SJCRH30 (cell line): ENCODE measurements at regions not wholly inside any gene's neighbourhood (a gene's known extent, or its start where the extent isn't known, plus 50 kb on each side); places are given as distances from the start of the nearest gene placed in this dataset.

Source experiments
- DNase-seq, 2 experiments: peaks; one replicate each; pipeline ENCODE4 v3.0.0-alpha.2; 2015 to 2020
- H3K27ac ChIP-seq: fragments of 250-450 bp; sonication (Bioruptor Pico); 2 replicates; pipeline ENCODE4 v1.5.1; 2020; ENCODE audit warnings: mild to moderate bottlenecking, moderate library complexity
- H3K27me3 ChIP-seq: fragments of 250-450 bp; sonication (Bioruptor Pico); 2 replicates; pipeline ENCODE4 v1.5.1; 2020; ENCODE audit warnings: mild to moderate bottlenecking, moderate library complexity
- H3K36me3 ChIP-seq: fragments of 250-450 bp; sonication (Bioruptor Pico); 2 replicates; pipeline ENCODE4 v1.5.1; 2020; ENCODE audit warnings: mild to moderate bottlenecking, moderate library complexity
- H3K4me1 ChIP-seq: fragments of 250-450 bp; sonication (Bioruptor Pico); 2 replicates; pipeline ENCODE4 v1.5.1; 2020; ENCODE audit warnings: mild to moderate bottlenecking, moderate library complexity
- H3K4me3 ChIP-seq: fragments of 250-450 bp; sonication (Bioruptor Pico); 2 replicates; pipeline ENCODE4 v1.5.1; 2020; ENCODE audit warnings: mild to moderate bottlenecking, moderate library complexity
- H3K9me3 ChIP-seq: fragments of 250-450 bp; sonication (Bioruptor Pico); replicated peaks from 2 replicates; pipeline ENCODE4 v1.5.1; 2020; ENCODE audit warnings: mild to moderate bottlenecking, moderate library complexity

DNA sequence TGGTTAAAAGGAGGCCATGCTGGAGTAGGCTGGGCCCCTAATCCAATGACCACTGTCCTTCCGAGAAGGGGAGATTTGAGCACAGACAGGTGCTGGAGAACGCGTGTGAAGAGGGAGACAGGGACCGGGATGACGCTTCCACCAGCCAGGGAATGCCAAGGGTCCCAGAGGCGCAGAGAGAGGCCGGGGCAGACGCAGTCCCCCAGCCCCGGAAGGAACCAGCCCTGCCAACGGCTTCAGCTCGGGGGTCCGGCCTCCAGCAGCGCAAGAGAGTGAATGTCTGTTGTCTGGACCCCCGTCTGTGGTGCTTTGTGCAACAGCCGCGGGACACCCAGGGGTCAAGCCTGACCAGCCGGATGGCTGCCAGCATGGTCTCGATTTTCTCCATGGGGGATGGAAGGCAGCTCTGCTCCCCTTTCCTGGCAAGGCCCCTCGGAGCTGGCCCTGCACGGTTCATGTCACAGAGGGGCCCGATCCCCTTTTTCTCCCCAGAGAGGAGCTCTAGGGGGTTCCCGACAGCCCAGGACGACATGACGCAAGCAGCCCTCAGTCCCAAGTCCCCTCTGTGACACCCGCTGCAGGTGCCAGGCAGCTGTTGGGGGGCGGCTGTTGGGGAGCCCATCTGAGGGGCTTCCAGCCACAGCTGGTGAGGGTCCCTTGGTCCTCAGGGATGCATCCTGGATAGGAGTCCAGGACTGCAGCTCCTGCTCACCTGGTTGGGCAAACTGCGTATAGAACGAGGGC, 73.5 kb downstream of the SIK1 start:
- no peak for DNase-seq
- Histone ChIP-seq H3K27me3 (no peaks in the 10 kb centered on the region), H3K36me3 (no peaks in the 10 kb centered on the region), H3K4me3 (no peak overlapping the region), H3K27ac (no peak overlapping the region), H3K9me3 (no peaks in the 10 kb centered on the region), H3K4me1 (peaks cover 16% of the 10 kb centered on the region)

- H3K36me3 ChIP-seq: no peaks in the 10 kb centered on the region
- no peaks in the 10 kb centered on the region for H3K9me3 ChIP-seq
- H3K4me3 ChIP-seq: no peak overlapping the region
- H3K4me1 ChIP-seq: peaks cover 22% of the 10 kb centered on the region
- no peak overlapping the region for H3K27ac ChIP-seq
- no peaks in the 10 kb centered on the region for H3K27me3 ChIP-seq
- DNase-seq: peak in 1 of 2 experiments; percentile 49
Measured at GRCh38 chr21:43352568-43353281, 74.2 kb downstream of the SIK1 start.

DNA sequence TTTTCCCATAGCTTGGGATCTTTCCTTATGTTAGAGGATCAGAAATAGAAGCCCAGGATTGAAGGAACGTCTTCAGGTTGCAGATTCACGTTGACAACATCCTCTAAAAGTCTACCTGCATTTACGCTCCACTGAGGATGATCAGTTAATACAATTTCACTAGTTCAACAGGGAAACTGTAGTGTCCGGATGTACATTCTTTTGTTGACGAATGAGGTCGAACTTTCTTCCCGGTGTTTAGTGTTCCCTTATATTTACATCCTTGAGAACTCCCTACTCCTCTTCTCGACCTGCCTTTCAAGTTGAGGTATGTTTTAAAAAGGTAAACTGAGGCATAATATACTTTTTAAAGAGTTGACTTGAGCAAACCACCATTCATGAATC, 74.8 kb downstream of the SIK1 start:
- no peaks in the 10 kb centered on the region for H3K9me3 ChIP-seq
- H3K27ac ChIP-seq: no peak overlapping the region
- DNase-seq: no peak
- H3K36me3 ChIP-seq: no peaks in the 10 kb centered on the region
- H3K4me3 ChIP-seq: no peak overlapping the region
- H3K27me3 ChIP-seq: no peaks in the 10 kb centered on the region
- peaks cover 22% of the 10 kb centered on the region for H3K4me1 ChIP-seq

DNA sequence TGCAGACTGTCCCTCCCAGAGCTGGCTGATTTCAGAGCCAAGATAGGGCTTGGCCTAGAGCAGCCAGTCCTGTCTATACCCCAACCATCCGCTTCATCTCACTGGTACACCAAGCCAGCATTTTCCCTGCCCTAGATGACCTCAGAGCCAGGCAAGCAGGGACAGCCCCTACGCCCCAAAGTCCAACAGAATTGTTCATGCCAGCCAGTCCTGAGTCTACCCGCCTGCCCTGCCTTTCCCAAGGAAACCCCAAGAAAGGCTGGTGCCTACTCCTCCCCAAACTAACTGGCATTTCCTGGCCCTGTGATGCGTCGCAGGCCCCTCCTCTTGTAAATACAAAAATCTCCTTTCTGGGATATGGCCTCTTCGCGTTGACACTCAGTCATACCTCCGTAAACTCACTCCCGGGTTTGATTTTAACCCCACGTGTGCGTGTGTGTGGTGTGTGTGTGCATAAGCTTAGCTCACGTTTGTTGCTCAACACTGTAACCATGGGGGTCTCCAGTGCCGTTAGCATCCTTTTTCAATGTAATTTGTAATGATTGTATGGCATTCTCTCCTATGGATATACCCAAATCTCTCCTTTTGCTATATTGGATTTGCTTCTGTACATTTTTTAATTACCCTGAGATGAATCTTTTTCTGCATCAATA, 75.3 kb downstream of the SIK1 start:
- Histone ChIP-seq H3K9me3 (no peaks in the 10 kb centered on the region), H3K4me1 (peaks cover 22% of the 10 kb centered on the region)
- no peak for DNase-seq

DNA sequence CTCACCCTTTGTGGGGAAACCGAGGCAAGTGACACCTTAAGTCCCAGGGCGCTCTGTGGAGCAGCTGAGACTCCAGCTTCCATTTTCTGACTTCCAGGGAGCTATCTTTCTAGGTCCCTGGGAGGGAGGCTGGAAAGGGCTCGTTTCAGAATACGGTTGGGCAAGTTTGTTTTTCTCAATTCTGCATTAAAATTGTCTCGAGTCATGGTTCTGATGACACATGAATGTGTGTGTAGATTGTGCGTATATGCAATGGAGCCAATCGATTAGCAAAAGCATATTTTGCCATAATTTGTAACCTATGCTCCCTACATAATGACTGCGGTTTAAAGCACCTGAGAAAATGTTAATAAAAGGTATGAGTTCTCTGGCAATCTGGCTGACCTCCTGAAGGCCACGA, 77.3 kb downstream of the SIK1 start:
- H3K4me3 ChIP-seq: no peak overlapping the region
- no peaks in the 10 kb centered on the region for H3K9me3 ChIP-seq
- H3K36me3 ChIP-seq: no peaks in the 10 kb centered on the region
- DNase-seq: no peak
- peaks cover 22% of the 10 kb centered on the region for H3K4me1 ChIP-seq
- peak overlapping the region; percentile 48 for H3K27ac ChIP-seq
- H3K27me3 ChIP-seq: no peaks in the 10 kb centered on the region

More for the DNA sequence above, 75.3 kb downstream of the SIK1 start:
- H3K27me3 ChIP-seq: no peaks in the 10 kb centered on the region
- H3K36me3 ChIP-seq: no peaks in the 10 kb centered on the region
- H3K27ac ChIP-seq: no peak overlapping the region
- no peak overlapping the region for H3K4me3 ChIP-seq

DNA sequence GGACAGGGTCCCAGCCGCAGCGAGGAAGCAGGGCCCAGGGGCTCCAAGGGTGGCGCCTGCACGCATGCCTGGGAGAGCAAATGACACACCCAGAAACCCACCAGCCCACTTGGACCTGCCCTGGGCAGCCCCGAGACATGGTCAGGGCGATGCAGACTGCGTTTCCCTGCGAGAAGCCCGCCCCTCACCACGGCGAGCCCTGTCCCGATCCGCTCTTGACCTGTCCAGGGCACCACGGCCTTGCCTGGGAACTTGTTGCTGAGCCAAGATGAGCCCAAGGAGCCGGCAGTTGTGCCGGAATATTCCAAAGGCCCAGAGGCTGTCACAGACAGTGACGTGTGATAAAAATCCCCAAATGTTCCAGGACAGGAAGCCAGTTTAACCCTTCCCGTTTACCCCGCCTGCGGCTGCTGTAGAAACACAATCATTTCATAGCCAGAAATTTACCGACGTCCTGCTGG, 78.1 kb downstream of the SIK1 start:
- Histone ChIP-seq H3K4me1 (peaks cover 22% of the 10 kb centered on the region), H3K36me3 (no peaks in the 10 kb centered on the region), H3K27me3 (no peaks in the 10 kb centered on the region), H3K27ac (peak overlapping the region; percentile 48), H3K4me3 (no peak overlapping the region; the same call in 1 of the 2 replicates), H3K9me3 (no peaks in the 10 kb centered on the region)
- DNase-seq: peak; percentile 51 to 67

DNA sequence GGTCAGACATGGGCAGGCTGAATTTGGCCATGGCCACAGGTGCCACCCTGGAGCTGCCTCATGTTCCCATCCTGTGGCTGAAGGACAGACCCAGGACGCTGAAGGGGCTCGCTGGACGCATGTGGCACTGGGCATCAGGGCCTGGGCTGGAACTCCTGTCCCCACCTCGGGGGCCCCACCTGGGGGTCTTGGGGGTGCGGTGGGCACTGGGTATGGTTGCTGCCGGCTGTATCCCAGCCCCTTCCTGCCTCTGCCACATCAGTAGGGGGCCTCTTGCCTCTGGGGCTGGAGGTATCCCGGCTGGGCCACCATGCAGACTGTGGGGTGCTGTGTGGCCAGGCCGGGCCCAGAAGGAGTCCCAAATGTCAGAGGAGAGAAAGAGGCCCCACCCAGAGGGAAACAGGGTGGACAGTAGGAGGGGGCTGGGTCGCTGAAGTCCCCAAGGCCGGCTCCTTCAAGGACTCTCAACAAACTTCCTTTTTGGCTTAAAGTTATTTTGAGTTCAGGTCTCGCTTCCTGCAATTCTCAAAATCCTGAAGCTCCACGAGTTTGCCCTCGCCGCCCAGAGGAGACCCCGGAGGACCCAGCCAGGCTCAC, 78.7 kb downstream of the SIK1 start:
- DNase-seq: no peak
- H3K4me1 ChIP-seq: peaks cover 22% of the 10 kb centered on the region
- H3K9me3 ChIP-seq: no peaks in the 10 kb centered on the region
- peak overlapping the region; percentile 48 for H3K27ac ChIP-seq
- no peak overlapping the region for H3K4me3 ChIP-seq
- H3K36me3 ChIP-seq: no peaks in the 10 kb centered on the region
- no peaks in the 10 kb centered on the region for H3K27me3 ChIP-seq

GRCh38 chr21:43347461-43348169, 79.3 kb downstream of the SIK1 start:
- Histone ChIP-seq H3K27ac (no peak overlapping the region), H3K4me3 (no peak overlapping the region), H3K36me3 (no peaks in the 10 kb centered on the region), H3K9me3 (no peaks in the 10 kb centered on the region), H3K4me1 (peaks cover 24% of the 10 kb centered on the region), H3K27me3 (no peaks in the 10 kb centered on the region)
- no peak for DNase-seq

DNA sequence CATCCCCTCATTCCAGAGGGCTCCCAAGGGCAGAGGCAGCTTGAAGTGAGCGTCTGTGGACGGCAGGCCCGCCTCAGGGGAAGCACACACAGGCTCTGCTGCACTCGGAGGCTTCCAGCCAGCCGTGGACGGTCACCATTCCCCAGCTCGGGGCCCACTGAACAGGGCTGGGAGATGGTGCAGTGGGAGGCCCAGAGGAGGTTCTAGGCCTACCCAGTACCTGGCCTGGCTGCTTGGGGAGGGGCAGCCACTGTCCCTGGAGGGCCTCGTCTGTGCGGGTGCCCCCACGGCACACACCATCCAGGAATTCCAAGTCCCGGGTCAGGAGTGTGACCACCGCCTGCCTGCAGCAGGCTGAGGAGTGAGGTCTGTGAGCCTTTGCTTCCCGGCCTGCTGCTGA, 80.4 kb downstream of the SIK1 start:
- Histone ChIP-seq H3K4me1 (peaks cover 35% of the 10 kb centered on the region), H3K4me3 (no peak overlapping the region), H3K9me3 (no peaks in the 10 kb centered on the region), H3K36me3 (no peaks in the 10 kb centered on the region), H3K27ac (no peak overlapping the region), H3K27me3 (no peaks in the 10 kb centered on the region)
- no peak for DNase-seq

DNA sequence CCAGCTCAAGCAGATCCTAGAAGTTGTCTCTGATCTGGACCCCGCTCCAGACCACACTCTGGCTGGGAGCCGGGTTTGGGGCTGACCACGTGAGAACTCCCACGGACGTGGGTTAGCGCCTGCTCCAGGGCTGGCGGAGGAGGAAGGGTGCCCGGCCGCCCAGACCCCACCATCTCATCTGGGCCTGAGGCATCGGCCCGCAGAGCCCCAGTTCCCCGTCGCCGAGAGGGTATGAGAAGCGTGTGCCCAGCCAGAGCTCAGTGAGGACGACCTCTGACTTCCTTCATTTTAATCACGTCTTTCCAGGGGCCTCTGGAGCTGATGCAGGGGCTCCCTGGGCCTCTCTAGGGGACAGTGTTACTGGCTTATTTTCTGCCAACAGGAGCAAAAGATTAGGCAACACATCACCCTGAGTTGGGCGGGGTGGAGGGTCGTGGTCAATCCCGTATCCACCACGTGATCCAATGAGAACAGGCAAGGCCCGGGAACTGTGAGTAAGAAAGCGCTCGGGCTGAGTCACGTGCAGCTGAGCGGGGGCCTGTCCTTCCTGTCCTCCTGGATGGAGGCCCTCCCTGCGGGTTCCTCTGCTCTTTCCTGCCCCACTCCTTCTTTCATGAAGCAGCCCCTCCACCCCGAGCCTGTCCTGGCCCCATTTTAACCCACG, 81.1 kb downstream of the SIK1 start:
- Histone ChIP-seq H3K9me3 (no peaks in the 10 kb centered on the region), H3K36me3 (no peaks in the 10 kb centered on the region), H3K4me3 (no peak overlapping the region), H3K27ac (no peak overlapping the region), H3K27me3 (no peaks in the 10 kb centered on the region), H3K4me1 (peaks cover 41% of the 10 kb centered on the region)
- peak; percentile 38 to 39 for DNase-seq

DNA sequence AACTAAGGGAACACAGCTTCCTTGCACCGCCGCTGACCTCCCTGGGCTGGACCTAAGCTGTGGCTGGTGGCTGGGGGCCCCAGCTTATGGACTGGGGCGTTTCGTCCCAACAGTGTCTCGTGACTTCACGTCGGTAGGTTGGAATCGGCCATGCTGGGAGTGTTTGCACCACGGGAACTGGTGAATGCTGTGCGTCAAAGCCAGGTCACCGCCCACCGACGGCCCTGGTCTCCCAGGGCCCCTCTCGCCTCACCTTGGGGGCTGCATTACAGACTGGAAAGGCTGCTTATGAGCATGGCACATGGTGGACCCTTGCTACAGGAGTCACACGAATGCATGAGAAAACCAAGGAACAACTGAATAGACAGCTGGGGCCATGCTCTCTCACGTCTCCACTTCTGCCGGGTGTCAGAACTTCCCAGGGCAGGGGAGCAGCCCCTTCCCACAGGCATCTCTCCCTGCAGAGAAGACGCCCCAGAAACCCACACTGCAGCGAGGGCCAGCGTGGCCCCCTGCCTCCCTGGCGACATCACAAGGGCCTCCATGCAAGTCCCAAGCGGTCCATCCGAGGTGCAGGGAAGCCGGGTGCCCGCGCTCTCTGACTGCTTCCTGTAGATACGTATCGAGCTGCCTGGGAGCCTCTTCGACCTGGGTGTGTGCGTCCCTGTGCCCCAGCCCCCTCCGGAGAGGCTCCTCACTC, 81.7 kb downstream of the SIK1 start:
- H3K4me3 ChIP-seq: no peak overlapping the region
- DNase-seq: no peak
- H3K27ac ChIP-seq: no peak overlapping the region
- H3K36me3 ChIP-seq: no peaks in the 10 kb centered on the region
- H3K4me1 ChIP-seq: peaks cover 48% of the 10 kb centered on the region
- no peaks in the 10 kb centered on the region for H3K9me3 ChIP-seq
- H3K27me3 ChIP-seq: no peaks in the 10 kb centered on the region

DNA sequence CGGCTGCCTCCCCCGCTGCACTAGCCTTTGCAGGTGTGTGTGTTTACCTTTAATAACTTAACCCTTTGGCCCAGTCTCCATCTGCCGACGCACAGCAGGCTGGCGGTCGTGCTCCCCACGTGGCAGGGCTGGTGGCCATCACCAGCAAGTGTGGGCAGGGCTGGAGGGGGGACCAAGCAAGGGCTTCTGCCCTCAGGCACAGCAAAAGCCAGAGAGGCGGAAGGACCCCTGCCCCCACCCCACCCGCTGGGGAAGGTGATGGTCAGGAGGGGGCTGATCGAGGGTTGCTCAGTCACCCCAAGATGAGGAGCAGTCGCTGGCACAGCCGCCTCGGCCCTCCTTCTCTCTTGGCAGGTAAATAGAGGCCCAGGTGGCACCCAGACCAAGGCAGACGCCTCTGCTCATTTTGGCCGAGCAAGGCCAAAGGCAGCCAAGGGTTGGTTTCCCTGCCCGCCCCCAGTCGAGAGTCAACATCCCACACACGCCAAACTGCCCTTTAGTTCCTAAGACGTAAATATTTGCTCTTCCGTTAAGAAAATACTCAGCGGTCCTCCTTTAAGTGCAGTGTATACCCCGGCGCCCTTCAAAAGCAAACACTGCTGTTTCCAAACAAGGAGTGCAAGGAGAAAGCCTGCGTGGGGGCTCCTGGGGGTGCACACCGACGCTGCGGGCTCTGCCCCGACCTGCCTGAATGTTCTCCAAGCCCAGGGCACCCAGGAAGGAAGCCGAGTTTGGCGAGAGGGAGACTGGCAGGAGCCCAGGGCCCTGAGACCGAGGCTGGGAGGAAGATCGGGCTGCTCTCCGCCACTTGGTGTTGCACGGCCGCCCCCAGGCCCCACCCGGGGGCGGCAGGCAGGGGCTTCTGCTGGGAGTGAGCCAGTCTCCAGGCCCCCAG, 82.7 kb downstream of the SIK1 start:
- H3K27ac ChIP-seq: no peak overlapping the region
- no peaks in the 10 kb centered on the region for H3K9me3 ChIP-seq
- no peaks in the 10 kb centered on the region for H3K27me3 ChIP-seq
- H3K4me3 ChIP-seq: no peak overlapping the region
- H3K36me3 ChIP-seq: no peaks in the 10 kb centered on the region
- no peak for DNase-seq
- H3K4me1 ChIP-seq: peaks cover 48% of the 10 kb centered on the region
